ENCODE measurements at regions not wholly inside any gene's neighbourhood (a gene's known extent, or its start where the extent isn't known, plus 50 kb on each side); places are given as distances from the start of the nearest gene placed in this dataset.

- no peaks in the 10 kb centered on the region for H3K27me3 ChIP-seq
- H3K9me3 ChIP-seq = no peaks in the 10 kb centered on the region
- H3K4me1 ChIP-seq = no peaks in the 10 kb centered on the region
- intact Hi-C loops (cut with DNase I) = no loop called here
- no peak overlapping the region for H3K4me3 ChIP-seq
- TF ChIP-seq POLR2AphosphoS5 (IDR thresholded peaks at IDR 0.05) = no peak
- TF ChIP-seq POLR2A (IDR thresholded peaks at IDR 0.05; ENCODE audit: low read depth) = no peak
- TF ChIP-seq EP300 (IDR thresholded peaks at IDR 0.05) = no peak
- no peak for TF ChIP-seq CTCF (IDR thresholded peaks at IDR 0.05)
- no peak for DNase-seq (ENCODE audit: extremely low spot score)
- H3K36me3 ChIP-seq = no peaks in the 10 kb centered on the region
- no peak overlapping the region for H3K27ac ChIP-seq (replicated peaks in 1 of 4)
- 75% methylated on average over 12 of the region's 12 CpGs for WGBS
Observed at GRCh38 chr11:128262463-128263345, 324.7 kb downstream of the ETS1 start.

- Histone ChIP-seq H3K27ac (replicated peaks in 1 of 4) (no peak overlapping the region), H3K36me3 (no peaks in the 10 kb centered on the region), H3K4me1 (no peaks in the 10 kb centered on the region), H3K27me3 (no peaks in the 10 kb centered on the region), H3K9me3 (no peaks in the 10 kb centered on the region), H3K4me3 (no peak overlapping the region)
- DNase-seq (ENCODE audit: extremely low spot score) = no peak
- TF ChIP-seq CTCF (IDR thresholded peaks at IDR 0.05) (no peak), POLR2A (IDR thresholded peaks at IDR 0.05; ENCODE audit: low read depth) (no peak), EP300 (IDR thresholded peaks at IDR 0.05) (no peak), POLR2AphosphoS5 (IDR thresholded peaks at IDR 0.05) (no peak)
- 88% methylated on average over 5 of the region's 6 CpGs for WGBS
- intact Hi-C loops (cut with DNase I) = no loop called here
Observed at GRCh38 chr11:128261011-128261421, 326.3 kb downstream of the ETS1 start.

- H3K4me1 ChIP-seq = no peaks in the 10 kb centered on the region
- H3K4me3 ChIP-seq = no peak overlapping the region
- no peaks in the 10 kb centered on the region for H3K36me3 ChIP-seq
- no peak for DNase-seq (ENCODE audit: extremely low spot score)
- intact Hi-C loops (cut with DNase I) = no loop called here
- H3K27ac ChIP-seq (replicated peaks in 1 of 4) = no peak overlapping the region
- no peaks in the 10 kb centered on the region for H3K9me3 ChIP-seq
- 77% methylated on average over 3 of the region's 3 CpGs for WGBS
- TF ChIP-seq EP300 (IDR thresholded peaks at IDR 0.05) = no peak
- TF ChIP-seq POLR2A (IDR thresholded peaks at IDR 0.05; ENCODE audit: low read depth) = no peak
- TF ChIP-seq CTCF (IDR thresholded peaks at IDR 0.05) = no peak
- no peak for TF ChIP-seq POLR2AphosphoS5 (IDR thresholded peaks at IDR 0.05)
- H3K27me3 ChIP-seq = no peaks in the 10 kb centered on the region
Observed at GRCh38 chr11:128260398-128260797, 327.0 kb downstream of the ETS1 start.

GRCh38 chr11:128259816-128260215, 327.5 kb downstream of the ETS1 start:
- WGBS = 75% methylated on average over 1 of the region's 1 CpG
- no peak for TF ChIP-seq EP300 (IDR thresholded peaks at IDR 0.05)
- no peak for TF ChIP-seq CTCF (IDR thresholded peaks at IDR 0.05)
- TF ChIP-seq POLR2A (IDR thresholded peaks at IDR 0.05; ENCODE audit: low read depth) = no peak
- no peak for TF ChIP-seq POLR2AphosphoS5 (IDR thresholded peaks at IDR 0.05)

More at GRCh38 chr11:128259816-128260215, 327.5 kb downstream of the ETS1 start:
- no peaks in the 10 kb centered on the region for H3K9me3 ChIP-seq
- H3K27me3 ChIP-seq = no peaks in the 10 kb centered on the region
- H3K4me1 ChIP-seq = no peaks in the 10 kb centered on the region
- intact Hi-C loops (cut with DNase I) = no loop called here
- H3K36me3 ChIP-seq = no peaks in the 10 kb centered on the region
- H3K4me3 ChIP-seq = no peak overlapping the region
- DNase-seq (ENCODE audit: extremely low spot score) = no peak
- H3K27ac ChIP-seq (replicated peaks in 1 of 4) = no peak overlapping the region
